Embryonic facial prominence (tissue), 1 donor: ENCODE measurements at regions not wholly inside any gene's neighbourhood (a gene's known extent, or its start where the extent isn't known, plus 50 kb on each side); places are given as distances from the start of the nearest gene placed in this dataset.

Source experiments
- DNase-seq: peaks from one replicate; pipeline ENCODE4 v3.0.0-alpha.2; 2016; ENCODE audit errors: extremely low spot score

DNA sequence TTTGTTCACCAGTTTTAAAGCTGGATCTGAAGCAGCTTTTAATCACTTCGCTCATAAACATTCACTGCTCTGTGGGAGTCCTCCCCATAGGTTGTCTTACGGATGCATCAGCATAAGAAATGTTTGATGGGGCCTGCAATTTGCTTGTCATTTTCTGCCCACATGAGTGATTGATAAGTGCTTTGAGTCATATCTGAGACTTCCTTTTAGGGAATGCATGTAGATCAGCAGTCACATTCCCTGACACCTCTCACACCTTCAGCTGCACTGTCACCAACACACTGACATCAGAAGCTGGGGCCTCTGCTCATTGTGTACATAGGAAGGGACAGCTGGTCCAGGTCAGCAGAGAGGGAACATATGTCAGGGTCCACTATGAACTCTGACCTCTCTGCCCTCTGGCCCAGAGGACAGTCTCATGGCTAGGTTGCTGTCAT lies 84.1 kb upstream of the SPATA31D4 start:
- no peak for DNase-seq

- no peak for DNase-seq
These were observed 80.9 kb upstream of the SPATA31D4 start for GRCh38 chr9:81847181-81847915.

- DNase-seq, result no peak
These were observed 79.8 kb upstream of the SPATA31D4 start for GRCh38 chr9:81848472-81848871.

- DNase-seq, result no peak
These were observed 78.5 kb upstream of the SPATA31D4 start for GRCh38 chr9:81849631-81850259.

DNA sequence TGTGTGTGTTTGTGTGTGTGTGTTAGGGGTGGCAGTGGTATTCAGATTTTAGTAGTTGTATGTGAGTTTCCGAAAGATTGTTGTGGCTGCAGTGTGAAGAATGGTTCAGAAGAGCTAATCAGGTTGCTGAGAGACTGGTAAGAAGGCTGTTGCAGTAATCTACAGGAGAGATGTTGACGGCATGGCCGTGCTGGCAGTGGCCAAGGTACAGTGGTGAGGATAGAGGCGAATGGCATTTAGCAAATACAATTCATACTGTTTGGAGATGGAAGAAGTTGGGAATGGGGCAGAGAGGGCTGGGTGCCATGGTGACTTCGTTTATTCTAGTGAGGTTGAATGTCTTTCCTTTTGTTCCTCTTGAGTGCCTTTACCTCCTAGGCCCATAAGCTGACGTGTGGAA lies 77.5 kb upstream of the SPATA31D4 start:
- DNase-seq, result no peak

DNA sequence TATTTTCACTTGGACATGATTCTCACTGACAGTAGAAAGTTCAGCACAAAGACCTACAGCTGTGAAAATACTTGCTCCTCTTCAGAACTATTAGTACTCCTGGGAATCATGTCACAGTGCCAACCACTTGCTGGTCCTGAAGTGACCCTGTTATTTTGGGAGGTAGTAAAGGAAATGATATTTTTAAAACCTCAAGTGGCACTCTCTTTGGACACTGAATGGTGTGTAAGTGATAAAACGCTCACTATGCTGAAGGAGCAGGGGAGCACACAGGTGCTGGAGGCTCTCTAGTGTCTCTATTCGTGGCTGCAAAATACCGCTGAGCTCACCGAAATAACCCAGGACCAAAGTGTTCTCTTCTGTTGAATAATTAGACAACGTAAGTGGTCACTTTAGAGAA lies 76.9 kb upstream of the SPATA31D4 start:
- no peak for DNase-seq

- no peak for DNase-seq
These were observed 75.4 kb upstream of the SPATA31D4 start for GRCh38 chr9:81852820-81853219.

- no peak for DNase-seq
These were observed 72.7 kb upstream of the SPATA31D4 start for GRCh38 chr9:81855538-81855937.

GRCh38 chr9:81858657-81859430 lies 69.4 kb upstream of the SPATA31D4 start:
- DNase-seq, result no peak

GRCh38 chr9:81860581-81860980 lies 67.6 kb upstream of the SPATA31D4 start:
- no peak for DNase-seq

- DNase-seq, result no peak
These were observed 66.6 kb upstream of the SPATA31D4 start for GRCh38 chr9:81861644-81862043.

GRCh38 chr9:81868145-81868544 lies 60.1 kb upstream of the SPATA31D4 start:
- no peak for DNase-seq

DNA sequence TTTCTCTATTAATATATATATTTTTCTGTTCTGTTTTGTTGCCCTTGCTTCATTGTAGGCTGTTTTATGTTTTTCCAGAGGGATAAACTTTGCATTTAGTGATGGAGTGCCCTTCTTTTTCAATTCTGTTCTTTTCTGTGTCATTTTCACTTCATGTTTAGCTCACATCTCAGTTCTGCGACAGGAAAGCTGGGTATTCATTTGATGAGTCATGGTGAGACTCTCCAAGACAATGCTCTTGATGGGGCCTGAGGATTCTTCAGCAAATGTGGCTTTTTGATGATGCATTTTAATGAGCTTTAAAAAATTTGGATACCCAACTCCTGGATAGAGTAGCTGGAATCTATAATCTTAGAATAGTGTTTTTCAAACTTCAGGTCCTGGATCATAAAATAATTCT lies 56.5 kb upstream of the SPATA31D4 start:
- no peak for DNase-seq

DNA sequence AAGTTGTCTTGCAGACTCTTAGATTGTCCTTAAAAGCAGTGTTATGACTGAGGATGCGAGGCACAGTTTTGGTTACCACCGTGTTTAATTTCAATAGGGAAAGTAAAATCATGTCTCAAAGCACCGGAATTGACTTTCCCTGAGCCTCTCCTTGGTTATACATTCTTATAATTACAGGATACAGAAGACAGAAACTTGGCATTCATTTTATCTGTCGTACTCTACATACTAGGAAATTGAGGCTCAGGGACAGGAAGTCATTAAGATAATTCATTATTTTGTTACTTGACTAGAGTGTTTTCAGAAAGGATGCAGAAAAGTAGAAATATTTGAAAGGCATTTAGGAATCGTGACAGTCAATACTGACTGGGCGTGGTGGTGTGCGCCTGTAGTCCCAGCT lies 54.0 kb upstream of the SPATA31D4 start:
- DNase-seq, result no peak

GRCh38 chr9:81874931-81875330 lies 53.3 kb upstream of the SPATA31D4 start:
- no peak for DNase-seq

GRCh38 chr9:81877047-81877446 lies 51.2 kb upstream of the SPATA31D4 start:
- no peak for DNase-seq
